ENCODE measurements at regions not wholly inside any gene's neighbourhood (a gene's known extent, or its start where the extent isn't known, plus 50 kb on each side); places are given as distances from the start of the nearest gene placed in this dataset.

DNA sequence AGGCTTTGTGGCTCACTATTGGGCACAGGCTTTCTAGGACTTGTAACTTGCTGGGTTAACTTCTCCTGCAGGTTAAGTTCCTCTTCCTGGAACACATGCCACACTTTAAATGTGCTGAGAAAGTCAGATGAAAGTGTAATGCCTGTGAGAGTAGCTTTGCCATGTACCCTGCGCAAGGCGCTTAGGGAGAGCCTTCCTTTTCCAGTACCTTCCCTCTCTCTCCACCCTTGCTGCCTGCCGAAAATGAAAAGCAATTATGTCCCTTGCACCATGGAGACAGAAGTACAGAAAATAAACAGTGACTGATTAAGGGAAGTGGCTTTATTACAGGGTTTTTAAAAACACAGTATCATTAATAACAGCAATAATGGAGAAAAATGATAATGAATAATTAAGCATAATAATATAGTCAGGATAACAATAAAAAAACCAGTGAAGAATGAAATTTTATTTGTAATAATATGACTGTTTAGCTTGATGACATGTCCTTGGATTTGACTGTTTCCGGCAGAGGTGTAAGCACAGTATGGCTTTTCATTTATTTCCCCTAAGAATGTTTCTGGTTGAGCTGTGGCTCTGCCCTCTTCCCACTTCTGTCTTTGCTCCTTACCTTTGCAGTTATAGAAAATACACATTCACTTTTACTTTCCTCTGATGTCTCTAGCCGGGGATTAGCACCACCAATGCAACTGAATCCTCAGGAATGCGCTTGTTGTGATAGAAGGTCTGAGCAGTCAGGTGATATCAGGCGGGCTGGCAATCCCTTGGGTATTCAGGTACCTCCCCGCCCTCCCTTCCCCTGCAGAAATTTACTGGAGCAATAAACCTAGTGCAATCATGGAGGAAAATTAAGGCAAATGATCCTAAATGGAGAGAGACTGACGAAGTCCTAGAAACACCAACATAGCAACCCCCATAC, 472.3 kb upstream of the CITED2 start:
- DNase-seq = no peak

DNA sequence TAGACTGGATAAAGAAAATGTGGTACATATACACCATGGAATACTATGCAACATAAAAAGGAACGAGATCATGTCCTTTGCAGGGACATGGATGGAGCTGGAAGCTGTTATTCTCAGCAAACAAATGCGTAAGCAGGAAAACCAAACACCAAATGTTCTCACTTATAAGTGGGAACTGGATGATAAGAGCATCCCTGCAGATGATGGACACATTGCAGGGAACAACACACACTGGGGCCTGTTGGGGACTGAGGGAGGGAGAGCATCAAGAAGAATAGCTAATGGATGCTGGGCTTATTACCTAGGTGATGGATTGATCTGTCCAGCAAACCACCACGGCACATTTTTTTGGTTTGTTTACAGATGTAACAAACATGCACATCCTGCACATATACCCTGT, 470.5 kb upstream of the CITED2 start:
- DNase-seq = no peak

DNA sequence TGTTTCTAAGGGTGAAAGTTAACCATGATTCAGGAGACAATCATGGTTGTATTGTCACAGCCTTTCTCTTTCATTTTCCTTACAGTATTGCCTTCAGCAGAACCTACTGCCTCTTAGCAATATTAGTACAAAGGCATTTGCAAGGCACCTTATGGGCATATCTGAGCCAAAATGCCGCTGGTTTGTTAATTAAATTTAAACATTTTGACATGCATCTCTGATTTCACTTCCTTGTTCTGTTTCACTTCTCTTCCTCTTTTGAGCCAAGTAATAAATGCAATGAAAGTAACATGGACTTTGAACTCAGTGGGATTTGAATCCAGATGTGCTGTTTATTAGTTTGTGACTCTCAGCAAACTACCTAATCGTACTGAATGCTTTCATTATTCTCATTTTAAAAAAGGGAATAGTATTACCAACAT, 467.4 kb upstream of the CITED2 start:
- no peak for DNase-seq

DNA sequence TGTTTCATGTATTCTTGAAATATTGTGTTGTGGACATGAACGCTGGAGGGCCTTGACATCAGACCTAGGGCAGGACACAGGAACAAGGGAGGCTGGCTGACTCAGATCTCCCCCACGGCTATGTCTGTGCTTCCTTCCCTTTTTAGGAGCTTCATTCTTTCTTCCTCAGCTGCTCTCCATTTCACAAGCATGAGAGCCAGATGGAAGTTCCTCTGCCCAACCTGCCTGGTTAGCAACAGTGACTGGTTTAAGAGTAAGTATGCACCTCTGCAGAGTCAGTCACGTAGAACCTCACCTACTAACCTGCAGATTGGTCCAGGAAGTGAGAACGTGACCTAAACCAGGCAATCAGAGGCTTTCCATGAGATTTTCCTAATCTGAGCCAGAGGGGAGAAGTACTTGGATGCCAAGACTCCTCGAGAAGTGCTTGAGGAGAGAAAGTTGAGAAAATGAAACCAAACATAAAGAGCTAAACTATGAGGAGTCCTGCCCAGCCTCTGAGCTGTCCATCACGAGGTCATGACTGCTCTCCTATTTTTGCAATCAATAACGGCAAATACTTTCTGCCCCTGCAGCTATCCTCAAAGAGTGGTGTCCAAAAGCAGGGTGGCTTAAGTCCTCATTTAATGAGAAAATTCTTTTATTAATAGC, 465.2 kb upstream of the CITED2 start:
- no peak for DNase-seq

DNA sequence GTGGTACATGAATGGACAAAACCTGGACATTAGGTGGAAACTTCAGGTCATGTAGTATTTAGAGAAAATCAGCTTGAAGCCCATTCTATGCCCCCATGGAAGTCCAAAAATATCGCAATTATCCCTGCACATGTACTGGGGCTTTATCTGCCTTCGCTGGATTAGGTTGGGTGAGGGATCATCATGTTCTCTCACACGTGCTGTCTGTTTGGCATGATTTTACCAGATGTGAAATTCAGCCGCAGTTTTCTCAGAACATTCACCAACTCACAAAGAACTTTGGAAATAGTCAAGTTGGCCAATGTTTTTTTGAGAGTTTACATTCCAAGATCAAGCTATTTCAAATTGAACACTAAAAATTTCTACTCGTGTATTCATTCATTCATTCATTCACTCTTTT, 459.8 kb upstream of the CITED2 start:
- no peak for DNase-seq

DNA sequence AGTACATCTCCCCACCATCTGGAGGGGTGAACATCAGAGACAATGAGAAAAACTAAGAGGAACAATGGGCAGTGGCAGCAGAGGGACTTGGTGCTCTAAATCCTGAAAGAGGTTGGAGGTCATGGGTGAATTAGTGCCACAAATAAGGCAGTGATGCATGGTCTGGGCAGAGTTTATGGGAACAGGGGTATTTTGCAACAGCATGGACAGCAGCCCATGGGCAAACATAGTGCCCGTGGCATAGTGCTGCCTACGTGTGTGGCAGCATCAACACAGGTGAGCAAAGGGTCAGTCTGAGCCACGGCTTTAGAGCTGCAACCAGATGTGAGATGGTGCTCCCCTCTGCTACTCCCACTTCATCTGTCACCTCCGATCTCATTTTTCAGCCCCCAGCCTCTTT, 459.1 kb upstream of the CITED2 start:
- no peak for DNase-seq

DNA sequence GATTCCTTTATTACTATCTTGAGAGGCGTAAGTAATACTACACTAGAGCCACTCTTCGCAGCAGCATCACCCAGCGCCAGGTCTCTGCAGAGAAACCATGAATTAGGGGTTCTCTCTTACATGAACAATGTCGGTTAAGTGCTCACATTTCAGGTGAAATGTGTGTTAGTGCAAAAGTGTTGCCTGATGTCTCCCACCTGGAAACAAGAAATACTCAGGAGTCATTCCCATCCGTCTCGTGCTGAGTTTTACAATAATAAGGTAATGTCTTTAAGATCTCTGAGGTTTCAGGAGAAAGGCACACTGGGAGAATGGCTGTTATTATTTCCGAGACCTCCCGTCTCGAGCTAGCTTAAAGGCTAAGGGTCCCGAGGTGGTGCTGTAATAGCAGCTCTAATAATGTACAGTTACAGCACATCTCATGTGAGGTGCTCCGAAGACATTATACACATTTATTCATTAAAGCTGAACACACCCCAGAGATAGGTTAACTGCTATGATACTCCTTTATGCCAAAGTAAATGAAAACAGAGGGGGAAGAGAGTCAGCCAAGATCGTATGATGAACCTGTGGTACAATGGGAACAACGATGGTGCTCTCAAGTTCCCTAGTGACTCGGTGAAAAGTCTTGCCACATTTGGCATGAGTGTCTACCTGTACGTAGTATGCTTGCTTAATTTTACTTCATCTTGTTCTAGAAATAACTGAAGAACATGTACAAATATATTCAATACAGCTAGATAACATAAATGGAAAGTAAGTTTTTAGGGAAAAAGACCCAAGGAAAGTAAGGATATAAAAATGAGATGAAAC, 458.3 kb upstream of the CITED2 start:
- no peak for DNase-seq

DNA sequence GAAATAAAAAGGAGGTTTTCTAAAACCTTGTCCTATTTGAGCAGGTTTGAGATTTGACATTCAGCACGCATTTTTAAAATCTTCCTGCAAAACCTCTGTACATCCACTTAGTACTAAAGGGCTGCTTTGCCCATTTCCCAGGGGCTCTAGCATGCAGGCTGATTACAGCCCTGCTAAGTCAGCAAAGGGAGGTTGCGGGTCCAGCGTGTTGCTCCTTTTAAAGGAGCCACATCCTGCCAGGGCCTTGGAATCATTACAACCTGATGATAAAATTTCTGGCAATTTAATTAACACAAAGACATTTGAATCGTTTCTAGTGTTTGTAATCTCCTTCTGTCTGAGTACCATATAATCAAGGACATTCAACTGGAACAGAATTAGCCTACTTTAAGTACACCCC, 455.1 kb upstream of the CITED2 start:
- DNase-seq = no peak

DNA sequence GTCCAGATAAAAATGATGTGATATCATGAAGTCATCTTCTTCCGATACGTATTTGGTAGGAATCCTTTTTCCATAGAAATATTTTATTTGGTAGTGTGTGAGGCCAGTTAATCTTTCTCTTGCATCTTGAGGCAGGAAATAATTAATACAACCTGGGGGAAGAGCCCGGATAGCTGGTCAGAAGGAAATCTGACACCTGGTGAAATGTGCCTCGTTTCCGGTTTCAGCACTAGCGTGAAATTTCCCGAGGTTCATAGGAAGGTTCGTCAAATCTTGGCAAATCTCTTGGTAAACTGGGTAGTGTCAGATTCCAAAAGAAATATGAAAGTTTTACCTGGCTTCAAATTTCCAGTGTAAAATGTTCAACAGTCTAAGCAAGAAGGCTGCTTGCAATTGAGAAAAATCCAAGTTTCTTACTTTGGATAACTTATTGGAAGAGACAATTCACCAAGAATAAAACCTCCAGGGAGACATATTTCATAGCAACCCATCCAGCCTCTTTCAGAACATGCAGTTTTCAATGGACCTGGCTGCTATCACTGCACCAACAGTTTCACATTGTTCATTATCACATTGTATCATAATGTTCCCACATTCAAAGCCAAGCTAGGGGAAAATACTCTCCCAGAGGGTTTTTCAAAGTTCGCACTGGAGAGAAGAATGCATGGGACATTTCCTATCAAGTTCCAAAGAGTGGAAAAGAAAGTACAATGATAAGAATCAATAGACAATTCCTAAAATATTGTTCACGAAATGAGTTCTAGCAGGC, 454.5 kb upstream of the CITED2 start:
- DNase-seq = no peak

DNA sequence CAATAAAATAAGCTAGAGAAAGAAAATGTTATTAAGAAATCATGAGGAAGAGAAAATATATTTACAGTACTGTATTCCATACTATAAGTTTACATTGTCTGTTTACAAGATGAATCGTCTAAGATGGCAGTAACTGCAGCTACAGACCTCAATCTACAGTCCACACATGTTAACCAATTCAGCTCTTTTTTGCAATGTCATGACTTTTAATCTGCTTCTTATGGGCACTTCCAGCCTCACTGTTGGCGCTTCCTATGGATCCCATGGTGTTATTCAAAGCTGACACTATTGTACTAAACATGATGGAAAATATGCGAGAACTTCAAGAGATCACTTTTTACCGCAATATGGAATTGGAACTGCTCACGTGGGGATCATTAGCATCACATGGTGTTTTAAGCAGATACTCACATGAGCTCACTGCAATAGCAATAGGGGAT, 451.5 kb upstream of the CITED2 start:
- DNase-seq = no peak

DNA sequence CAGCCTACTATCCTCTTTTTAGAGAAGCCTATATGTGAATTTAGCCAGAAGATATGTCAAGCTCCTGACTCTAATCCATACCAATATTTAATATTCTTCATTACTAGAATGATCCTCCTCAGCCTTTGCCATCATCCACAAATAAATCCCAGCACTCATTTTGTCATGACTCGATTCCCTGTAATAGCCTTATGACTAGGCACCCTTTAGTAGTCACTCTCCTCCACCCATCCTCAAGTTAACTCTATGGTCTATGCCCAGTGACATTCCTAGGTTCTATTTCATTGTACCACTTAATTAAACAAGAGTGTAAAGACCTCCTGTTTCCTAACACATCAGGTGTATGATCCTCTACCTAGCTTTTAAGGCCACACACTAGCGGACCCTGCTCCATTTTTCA, 450.4 kb upstream of the CITED2 start:
- no peak for DNase-seq

DNA sequence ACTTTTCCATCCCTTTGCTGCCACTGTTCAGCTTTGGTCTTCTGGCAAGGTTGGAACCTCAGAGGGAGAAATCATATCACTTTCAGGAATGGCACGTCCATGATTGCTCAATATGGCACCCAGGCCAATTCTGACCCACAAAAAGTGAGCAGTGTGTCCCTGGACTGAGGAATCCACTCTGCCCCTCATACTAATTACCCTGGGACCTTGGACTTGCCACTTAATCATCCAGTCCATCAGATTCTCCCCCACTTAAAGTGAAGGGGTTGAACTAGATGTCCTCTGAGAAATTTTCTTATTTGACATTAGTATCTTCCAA, 449.3 kb upstream of the CITED2 start:
- DNase-seq = no peak

DNA sequence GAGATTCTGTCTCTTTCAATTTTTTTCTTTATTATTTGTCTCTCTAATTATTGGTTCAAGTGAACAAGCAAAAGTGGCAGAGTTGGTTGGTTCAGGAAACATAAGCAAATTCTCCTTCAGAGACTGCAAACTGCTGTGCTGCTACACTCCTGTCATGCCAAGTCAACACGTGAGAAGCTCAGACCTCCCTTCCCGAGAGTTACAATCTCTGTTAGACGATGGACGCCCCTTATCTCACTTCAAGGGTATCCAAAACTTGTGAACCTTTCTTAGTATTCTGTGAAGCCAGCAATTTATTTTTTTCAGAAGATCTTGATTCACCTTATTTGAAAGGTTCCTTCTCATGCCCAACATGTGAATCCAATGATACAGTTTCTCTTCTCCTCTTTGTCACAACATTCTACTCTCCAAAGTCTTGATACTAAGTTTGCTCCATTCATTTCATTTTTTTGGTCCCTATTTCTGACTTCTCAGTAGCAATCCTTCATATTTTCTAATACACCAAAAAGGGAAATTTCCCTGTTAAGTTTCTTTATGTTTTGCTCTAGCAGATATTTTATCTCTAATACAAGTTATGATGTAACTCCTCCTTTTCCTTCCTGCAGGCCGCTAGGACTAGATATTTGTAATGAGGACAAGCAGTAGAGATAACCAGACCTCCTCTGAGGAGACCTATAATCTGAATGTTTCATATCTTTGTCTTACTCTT, 448.8 kb upstream of the CITED2 start:
- DNase-seq = no peak

DNA sequence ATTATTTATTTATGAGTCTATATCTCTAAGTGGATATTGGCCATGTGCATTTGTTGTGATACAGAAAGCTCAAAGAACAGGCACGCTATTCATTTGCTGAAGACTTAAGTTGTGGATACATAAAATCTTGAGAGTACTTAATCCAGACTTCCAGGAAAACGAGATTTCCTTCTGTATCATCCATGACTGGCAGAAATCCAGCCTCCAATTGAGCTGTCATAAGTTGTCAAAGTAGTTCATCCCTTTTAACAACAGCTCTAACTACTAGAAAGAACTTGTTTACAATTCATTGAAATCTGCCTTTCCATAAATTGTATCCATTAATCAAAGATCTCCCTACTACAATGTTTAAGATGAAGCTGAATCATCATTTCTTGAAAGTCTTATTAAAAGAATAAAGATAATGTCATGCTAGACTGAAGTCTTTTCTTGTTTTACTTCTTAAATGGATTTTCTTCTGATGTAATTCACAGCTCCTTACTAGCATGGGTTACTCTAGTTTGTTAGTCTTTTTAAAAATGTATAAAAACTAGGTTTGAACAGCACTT, 447.3 kb upstream of the CITED2 start:
- DNase-seq = no peak

DNA sequence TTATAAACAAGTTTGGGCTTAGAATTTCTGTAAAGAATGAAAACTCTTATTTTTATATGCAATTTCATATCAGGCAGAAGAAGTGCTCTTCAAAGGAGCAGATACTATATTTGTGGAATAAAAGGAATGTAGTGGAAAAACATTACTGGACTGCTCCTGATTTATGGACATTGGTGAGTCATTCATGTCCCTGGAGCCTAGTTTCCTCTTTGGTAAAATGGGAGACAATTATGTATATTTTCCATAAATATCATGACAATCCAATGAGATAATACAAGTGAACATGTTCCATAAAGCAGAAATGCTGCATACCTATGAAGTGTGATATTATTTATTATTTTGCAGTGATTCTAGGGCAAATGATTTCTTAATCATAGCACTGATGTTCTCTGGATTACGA, 445.8 kb upstream of the CITED2 start:
- DNase-seq = no peak

DNA sequence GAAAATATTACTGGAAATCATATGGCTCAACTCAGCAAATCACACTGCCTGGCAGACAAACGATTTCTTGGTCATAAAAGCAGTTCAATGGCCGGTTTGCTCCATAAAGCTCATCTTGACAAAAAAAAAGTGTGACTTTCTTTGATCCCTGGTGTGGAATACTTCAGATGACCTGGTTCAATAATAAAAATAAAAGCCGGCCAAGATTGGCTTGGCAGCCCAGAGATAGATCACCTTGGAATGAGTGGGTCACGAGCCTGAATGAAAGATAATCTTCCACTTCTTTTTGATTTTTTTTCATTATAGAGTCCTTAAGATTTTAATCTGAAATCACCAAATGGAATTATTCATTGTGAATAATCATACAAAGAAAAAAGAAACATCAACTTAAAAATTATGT, 445.3 kb upstream of the CITED2 start:
- no peak for DNase-seq

DNA sequence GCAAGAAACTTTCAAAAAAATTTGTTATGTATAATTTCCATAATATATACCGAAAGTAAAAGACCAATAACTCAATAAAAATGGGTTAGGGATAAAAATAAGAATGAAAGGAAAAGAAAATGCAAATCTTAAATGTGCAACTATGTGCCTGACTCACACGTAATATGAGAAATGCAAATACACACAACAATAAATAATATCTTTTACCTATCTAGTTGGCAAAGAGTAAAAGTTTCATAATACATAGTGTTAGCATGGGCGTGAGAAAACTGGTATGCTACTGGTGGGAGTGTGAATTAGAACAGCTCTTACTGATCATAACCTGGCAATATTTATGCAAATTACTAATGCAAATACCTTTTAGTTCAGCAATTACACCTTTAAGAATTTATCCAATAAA, 438.5 kb upstream of the CITED2 start:
- DNase-seq = no peak

DNA sequence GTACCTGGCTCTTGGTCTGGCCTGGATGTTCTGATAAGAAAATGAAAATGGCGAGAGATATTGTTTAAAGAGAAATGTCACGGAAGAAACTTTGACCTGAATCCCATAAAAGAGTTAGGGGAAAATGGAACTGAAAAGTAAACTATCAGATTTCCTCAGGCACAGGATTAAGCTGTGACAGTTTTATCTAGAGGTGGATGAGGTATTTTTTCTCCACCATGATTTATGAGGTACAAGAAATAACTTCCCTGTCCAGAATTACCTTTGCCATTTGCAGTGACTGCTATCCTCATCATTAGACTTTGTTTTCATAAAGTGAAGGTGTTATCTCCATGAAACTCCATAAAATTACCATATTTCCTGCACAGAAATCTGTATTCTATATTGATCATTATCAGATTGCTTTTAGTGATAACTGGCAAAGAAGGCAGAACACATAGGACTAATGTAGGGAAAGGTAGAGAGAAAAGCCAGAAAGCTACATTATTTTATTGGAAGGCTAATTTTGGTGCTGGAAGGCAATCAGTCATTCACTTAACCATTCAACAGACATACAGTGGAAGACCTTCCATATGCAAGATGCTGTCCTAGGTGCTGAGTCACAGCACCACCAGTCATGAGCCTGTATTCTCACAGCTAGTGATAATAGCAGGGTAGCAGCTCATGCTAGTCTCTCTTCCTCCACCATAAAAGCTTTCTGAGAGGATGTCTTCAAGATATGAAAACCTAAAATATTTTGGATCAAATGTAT, 427.3 kb upstream of the CITED2 start:
- DNase-seq = no peak

DNA sequence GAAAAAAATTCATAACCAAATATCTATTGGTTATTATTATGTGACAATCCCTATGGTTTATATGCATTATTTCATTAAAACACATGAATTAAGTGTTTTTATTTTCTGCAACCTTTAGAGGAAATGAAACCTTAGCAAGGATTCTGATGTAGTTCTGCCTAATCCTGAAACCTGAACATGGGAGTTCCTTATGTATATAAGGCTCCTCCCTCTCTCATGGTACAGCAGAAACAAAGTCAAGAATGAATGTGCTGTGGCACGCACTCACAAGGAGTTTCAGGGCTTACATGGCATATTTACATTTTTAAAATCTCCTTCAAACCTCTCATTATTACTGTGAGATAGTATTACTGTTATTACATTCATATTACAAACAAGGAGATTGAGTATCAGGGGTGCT, 426.4 kb upstream of the CITED2 start:
- no peak for DNase-seq

DNA sequence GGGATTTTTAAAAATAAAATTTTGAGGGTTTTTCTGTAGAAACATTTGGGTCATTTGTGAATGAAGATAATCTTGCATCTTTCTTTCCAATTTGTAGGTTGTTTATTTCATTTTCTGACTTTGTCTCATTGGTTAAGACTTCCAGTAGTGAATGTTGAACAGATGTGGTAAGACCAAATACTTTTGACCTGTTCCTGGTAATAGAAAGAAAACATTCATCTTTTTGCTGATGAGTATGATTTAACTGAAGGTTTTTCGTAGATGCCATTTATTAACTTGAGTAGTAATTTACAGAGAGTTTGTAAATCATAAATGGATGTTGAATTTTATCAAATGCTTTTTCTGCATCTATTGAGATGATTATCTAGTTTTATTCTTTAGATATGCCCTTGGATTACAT, 416.1 kb upstream of the CITED2 start:
- no peak for DNase-seq

DNA sequence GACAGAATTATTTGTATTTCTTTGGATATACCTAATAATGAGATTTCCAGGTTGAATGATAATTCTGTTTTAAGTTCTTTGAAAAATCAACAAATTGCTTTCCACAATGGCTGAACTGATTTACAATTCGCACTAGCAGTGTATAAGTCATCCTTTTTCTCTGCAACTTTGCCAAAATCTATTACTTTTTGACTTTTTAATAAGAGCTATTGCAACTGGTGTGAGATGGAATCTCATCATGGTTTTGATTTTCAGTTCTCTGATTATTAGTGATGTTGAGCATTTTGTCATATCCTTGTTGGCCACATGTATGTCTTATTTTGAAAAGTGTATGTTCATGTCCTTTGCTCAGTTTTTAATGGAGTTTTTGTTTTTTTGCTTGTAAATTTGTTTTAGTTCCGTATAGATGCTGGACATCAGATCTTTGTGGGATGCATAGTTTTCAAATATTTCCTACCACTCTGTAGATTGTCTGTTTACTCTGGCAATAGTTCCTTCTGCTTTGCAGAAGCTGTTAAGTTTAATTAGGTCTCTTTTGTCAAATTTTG, 409.8 kb upstream of the CITED2 start:
- DNase-seq = no peak

Measured in NCI-H345 (cell line).